ENCODE measurements at regions not wholly inside any gene's neighbourhood (a gene's known extent, or its start where the extent isn't known, plus 50 kb on each side); places are given as distances from the start of the nearest gene placed in this dataset.
A peak's percentile ranks its signal among the peaks of the same experiment; 100 is the strongest.

GRCh38 chr6:43890197-43891062, 120.4 kb downstream of the VEGFA start:
- no TSS peak for BruUV-seq (replicated peaks)
- ATAC-seq (peak; percentile 11; the same call in 2 of the 3 replicates), FAIRE-seq (no peak), DNase-seq (ENCODE audit: low spot score) (no peak)
- Histone ChIP-seq H3K79me2 (ENCODE audit: insufficient read depth, low read length) (no peaks in the 10 kb centered on the region), H3K27ac (ENCODE audit: extremely low read length, insufficient read depth, low read length) (no peak overlapping the region), H3K9me3 (ENCODE audit: low read length) (no peaks in the 10 kb centered on the region), H4K20me1 (ENCODE audit: insufficient read depth, low read length) (no peaks in the 10 kb centered on the region), H3K4me1 (ENCODE audit: insufficient read depth, low read length) (peaks cover 75% of the 10 kb centered on the region), H3K9ac (ENCODE audit: insufficient read depth, low read depth, low read length) (no peak overlapping the region), H3K4me2 (ENCODE audit: low read depth, low read length) (peak overlapping the region; percentile 72), H2AFZ (ENCODE audit: low read length) (no peak overlapping the region), H3K27me3 (ENCODE audit: control insufficient read depth in 1 of 2, insufficient read depth in 2 of 2, low read length in 2 of 2) (peaks cover 3 to 20% of the 10 kb centered on the region in 2 experiments; a peak in 4 of 5 replicates), H3K36me3 (replicated peaks in 1 of 2; ENCODE audit: control insufficient read depth in 1 of 2, insufficient read depth in 2 of 2, low read length in 2 of 2) (no peaks in the 10 kb centered on the region), H3K4me3 (replicated peaks in 1 of 3; ENCODE audit: insufficient read depth in 1 of 3, low read depth in 2 of 3, low read length in 3 of 3) (peak overlapping the region in 1 of 3 experiments; percentile 39; a peak in 1 of 6 replicates)
- 47% methylated on average over 16 of the region's 17 CpGs for WGBS (ENCODE audit: low lambda C conversion rate)
- intact Hi-C loops (cut with micrococcal nuclease; ENCODE audit: unreplicated experiment), result loop anchor here (5.0 kb wide), 1 partner anchor 33 kb away; no protein-coding TSS in a partner anchor
- ChIA-PET CTCF (ENCODE audit: low intra/inter-chr PET ratio, low total read pairs) (no interaction called here), POLR2A (no interaction called here)
- in situ Hi-C loops (cut with HindIII; ENCODE audit: extremely low pct_ligation_motif_present, low pct_unique_long_range_greater_than_20kb), result no loop called here
- 0 out of 2 replicates have a peak, but pooled peaks have one; percentile 24 for TF ChIP-seq ZBTB38 (CRISPR knock-in tag; IDR thresholded peaks at IDR 0.05)
- peak; percentile 36; the same call in 1 of the 2 replicates for TF ChIP-seq ZNF629 (CRISPR knock-in tag; conservative IDR thresholded peaks at IDR 0.05)
- 0 out of 2 replicates have a peak, but pooled peaks have one; percentile 24 for TF ChIP-seq SPEN (CRISPR knock-in tag; IDR thresholded peaks at IDR 0.05; ENCODE audit: low read depth)
- no peak for TF ChIP-seq ZNF768 (CRISPR knock-in tag; IDR thresholded peaks at IDR 0.05)
- 0 out of 2 replicates have a peak, but pooled peaks have one; percentile 30 for TF ChIP-seq DNMT1 (CRISPR knock-in tag; IDR thresholded peaks at IDR 0.05)
- peak; percentile 64 for TF ChIP-seq ZNF292 (CRISPR knock-in tag; IDR thresholded peaks at IDR 0.05; ENCODE audit: borderline replicate concordance, low read depth)
- no peak for TF ChIP-seq CEBPG (CRISPR knock-in tag; IDR thresholded peaks at IDR 0.05)
- TF ChIP-seq ZNF281 (CRISPR knock-in tag; IDR thresholded peaks at IDR 0.05; ENCODE audit: borderline replicate concordance), result no peak
- peak; percentile 55; the same call in 1 of the 2 replicates for TF ChIP-seq ZNF710 (CRISPR knock-in tag; IDR thresholded peaks at IDR 0.05; ENCODE audit: borderline replicate concordance)
- peak; percentile 59; the same call in 1 of the 2 replicates for TF ChIP-seq ZMYM3 (CRISPR knock-in tag; IDR thresholded peaks at IDR 0.05)
- TF ChIP-seq THAP9 (CRISPR knock-in tag; IDR thresholded peaks at IDR 0.05; ENCODE audit: borderline replicate concordance), result 0 out of 2 replicates have a peak, but pooled peaks have one; percentile 23
- TF ChIP-seq MEF2D (CRISPR knock-in tag; IDR thresholded peaks at IDR 0.05), result no peak
